Epithelial cell of esophagus (primary cell): ENCODE measurements at regions not wholly inside any gene's neighbourhood (a gene's known extent, or its start where the extent isn't known, plus 50 kb on each side); places are given as distances from the start of the nearest gene placed in this dataset.
"Not testable (repeated sequence)": the region's sequence is repeated elsewhere in the genome, so short reads cannot be mapped to it uniquely, and the experiment has no call there.

ENCODE experiments used
- DNase-seq: peaks from one replicate; pipeline ENCODE4 v3.0.0; 2010; ENCODE audit warnings: low read depth
- H3K4me3 ChIP-seq: 2 replicates; pipeline ENCODE4 v1.5.1; 2011; ENCODE audit warnings: mild to moderate bottlenecking, low read length, control low read depth
- TF ChIP-seq, protein P1 (sequence below): IDR thresholded peaks from 2 replicates; pipeline ENCODE4 v1.5.1; 2011; ENCODE audit warnings: low read depth, mild to moderate bottlenecking, low read length, control low read depth, inconsistent platforms; ENCODE audit not compliant: insufficient read depth; ENCODE audit errors: missing control alignments

DNA sequence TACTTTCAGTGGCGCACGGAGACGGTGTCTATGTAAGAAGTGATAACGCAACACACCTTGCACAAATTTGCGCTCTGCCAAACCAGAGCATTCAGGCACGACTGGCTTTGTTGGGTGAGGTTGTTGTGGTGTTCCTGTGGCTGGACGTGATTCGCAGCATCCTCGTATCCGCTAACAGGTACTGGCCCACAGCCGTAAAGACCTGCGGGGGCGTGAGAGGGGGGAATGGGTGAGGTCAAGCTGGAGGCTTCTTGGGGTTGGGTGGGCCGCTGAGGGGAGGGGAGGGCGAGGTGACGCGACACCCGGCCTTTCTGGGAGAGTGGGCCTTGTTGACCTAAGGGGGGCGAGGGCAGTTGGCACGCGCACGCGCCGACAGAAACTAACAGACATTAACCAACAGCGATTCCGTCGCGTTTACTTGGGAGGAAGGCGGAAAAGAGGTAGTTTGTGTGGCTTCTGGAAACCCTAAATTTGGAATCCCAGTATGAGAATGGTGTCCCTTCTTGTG, 510.9 kb downstream of the KCNJ18 start:
- no peak overlapping the region for H3K4me3 ChIP-seq
- no peak for DNase-seq
- TF ChIP-seq, protein P1, sequence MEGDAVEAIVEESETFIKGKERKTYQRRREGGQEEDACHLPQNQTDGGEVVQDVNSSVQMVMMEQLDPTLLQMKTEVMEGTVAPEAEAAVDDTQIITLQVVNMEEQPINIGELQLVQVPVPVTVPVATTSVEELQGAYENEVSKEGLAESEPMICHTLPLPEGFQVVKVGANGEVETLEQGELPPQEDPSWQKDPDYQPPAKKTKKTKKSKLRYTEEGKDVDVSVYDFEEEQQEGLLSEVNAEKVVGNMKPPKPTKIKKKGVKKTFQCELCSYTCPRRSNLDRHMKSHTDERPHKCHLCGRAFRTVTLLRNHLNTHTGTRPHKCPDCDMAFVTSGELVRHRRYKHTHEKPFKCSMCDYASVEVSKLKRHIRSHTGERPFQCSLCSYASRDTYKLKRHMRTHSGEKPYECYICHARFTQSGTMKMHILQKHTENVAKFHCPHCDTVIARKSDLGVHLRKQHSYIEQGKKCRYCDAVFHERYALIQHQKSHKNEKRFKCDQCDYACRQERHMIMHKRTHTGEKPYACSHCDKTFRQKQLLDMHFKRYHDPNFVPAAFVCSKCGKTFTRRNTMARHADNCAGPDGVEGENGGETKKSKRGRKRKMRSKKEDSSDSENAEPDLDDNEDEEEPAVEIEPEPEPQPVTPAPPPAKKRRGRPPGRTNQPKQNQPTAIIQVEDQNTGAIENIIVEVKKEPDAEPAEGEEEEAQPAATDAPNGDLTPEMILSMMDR: no peak

DNA sequence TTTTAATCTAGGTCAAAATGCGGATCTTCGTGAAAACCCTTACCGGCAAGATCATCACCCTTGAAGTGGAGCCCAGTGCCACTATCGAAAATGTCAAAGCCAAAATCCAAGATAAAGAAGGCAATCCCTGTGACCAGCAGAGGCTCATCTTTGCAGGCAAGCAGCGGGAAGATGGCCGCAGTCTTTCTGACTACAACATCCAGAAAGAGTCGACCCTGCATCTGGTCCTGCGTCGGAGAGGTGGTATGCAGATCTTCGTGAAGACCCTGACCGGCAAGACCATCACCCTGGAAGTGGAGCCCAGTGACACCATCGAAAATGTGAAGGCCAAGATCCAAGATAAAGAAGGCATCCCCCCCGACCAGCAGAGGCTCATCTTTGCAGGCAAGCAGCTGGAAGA, 511.8 kb downstream of the KCNJ18 start:
- H3K4me3 ChIP-seq, DNase-seq: not testable (repeated sequence)

DNA sequence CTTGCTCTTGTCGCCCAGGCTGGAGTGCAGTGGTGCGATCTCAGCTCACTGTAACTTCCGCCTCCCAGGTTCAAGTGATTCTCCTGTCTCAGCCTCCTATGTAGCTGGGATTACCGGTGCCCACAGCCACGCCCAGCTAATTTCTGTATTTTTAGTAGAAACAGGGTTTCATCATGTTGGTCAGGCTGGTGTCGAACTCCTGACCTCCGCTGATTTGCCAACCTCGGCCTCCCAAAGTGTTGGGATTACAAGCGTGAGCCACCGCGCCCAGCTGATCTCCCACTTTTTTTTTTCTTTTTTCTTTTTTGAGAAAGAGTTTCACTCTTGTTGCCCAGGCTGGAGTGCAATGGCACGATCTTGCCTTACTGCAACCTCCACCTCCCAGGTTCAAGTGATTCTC, 517.9 kb downstream of the KCNJ18 start:
- H3K4me3 ChIP-seq, DNase-seq: not testable (repeated sequence)

DNA sequence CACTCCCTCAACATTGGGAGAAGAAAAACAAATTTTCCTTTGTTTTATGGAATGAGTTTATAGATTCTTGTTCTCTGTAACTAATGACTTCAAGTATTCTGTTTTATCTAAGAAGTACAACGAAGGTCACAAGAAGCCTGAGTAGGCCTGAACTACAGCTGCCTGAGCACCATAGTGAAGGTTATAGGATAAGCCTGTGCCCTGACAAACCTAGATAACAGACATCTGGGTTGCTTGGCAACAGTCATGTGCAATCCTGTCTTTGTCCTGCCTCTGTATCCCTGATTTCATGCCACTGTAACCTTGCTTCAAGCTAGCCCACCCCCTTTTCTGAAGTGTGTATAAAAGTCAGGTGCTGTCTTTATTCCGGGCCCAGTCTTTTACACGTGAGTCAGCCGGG, 520.8 kb downstream of the KCNJ18 start:
- DNase-seq, H3K4me3 ChIP-seq: not testable (repeated sequence)

DNA sequence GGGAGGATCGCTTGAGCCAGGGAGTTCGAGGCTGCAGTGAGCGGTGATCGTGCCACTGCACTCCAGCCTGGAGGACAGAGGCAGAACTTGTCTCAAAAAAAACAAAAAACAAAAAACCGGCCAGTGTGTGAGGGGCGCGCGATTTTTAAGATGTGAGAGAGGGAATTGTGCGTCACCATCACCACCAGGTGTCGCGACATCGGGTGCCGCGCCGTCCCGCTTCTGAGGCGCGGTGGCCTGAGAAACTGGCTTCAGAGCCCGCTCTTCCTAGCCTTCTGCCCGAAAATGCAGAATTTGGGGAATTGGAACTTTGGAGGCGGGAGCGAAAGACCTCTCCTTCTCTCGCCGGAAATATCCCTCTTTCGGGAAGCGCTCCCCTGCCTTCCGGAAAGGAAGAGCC, 524.8 kb downstream of the KCNJ18 start:
- TF ChIP-seq, protein P1: no peak
- no peak for DNase-seq
- H3K4me3 ChIP-seq: no peak overlapping the region

DNA sequence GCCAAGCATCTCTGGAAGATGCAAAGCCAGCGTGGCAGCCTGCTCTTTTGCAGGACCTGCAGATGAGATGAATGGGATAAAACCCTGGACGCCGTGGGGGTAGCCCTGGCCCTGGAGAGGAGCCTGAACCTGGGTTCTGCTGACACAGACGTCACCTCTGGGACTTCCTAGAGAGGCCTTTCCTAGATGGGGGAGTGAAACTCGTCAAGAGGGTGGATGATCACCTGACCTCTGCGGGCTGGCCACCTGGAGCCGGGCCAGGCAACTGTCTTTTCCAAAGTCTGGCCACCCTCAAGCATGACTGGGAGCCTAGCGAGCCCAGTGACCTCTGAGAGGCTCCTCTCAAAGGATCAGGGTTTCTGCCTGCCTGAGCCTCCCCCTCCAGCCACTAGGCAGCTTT, 529.0 kb downstream of the KCNJ18 start:
- TF ChIP-seq, protein P1: no peak
- no peak overlapping the region for H3K4me3 ChIP-seq
- no peak for DNase-seq

DNA sequence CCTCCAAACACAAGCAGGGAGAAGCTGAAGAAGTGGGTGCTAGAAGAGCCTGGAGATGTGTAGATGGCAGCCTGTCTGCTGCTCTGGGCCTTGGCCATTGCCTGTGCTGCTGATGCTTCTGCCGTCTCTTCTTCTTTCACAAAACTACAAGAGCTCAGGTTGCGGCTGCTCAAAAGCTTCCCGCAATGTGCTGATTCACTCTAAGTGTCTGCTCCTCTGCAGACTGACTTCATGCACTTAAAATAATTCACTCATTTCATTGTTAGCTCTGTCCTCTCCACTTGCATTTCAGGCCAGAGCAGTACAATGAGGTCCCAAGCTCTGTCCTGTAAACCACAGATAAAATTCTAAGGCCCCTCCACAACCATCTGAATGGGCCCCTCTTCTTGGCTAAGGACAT, 534.2 kb downstream of the KCNJ18 start:
- not testable (repeated sequence) for H3K4me3 ChIP-seq, DNase-seq

DNA sequence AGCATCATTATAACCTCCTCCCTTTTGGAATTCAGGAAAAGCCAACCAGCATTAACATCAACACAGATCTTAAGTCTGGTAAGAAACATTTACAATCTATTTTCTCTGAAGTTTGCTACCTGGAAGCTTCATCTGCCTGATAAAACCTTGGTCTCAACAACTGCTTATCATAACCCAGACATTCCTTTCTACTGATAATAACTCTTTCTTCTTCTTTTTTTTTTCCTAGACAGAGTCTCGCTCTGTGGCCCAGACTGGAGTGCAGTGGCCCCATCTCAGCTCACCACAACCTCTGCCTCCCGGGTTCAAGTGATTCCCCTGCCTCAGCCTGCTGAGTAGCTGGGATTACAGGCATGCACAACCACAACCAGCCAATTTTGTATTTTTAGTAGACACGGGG, 534.6 kb downstream of the KCNJ18 start:
- DNase-seq, H3K4me3 ChIP-seq: not testable (repeated sequence)

DNA sequence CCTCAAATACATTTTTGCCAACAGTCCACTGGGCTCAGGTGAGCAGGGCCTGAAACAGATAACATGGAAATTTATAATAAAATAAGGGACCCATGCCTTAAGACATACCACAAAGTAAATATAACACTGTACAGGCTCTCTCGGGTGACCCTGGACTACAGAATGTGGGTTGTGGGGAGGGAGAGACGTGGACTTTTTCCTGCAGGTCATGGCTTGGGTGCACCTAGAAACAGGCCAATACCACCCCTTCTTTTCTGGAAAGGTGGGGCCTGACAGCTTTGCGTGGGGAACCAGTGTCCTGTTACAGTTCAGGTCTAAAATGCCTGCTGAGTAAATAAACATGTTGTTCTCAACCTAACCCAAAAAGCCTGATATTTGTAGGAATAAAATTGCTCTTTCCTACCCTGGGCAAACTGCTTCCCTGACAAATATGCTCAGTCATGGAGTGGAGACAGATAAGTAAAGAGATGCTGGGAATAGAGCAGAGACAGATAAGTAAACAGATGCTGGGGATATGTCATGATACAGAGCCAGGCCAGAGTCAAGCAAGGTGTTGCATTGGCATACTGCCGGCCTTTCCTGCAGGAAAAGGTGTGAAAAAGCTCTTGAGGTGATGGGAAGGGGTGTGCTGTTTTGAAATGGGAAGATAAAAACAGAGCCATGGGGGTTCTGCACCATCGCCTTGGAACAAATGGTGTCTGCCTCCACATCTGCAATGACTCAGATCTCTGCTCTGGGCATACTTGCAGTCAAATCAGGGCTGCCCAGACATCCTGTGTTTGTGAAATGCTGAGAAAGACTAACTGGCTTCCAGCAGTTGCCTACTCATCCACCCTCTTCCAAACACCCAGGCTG, 535.6 kb downstream of the KCNJ18 start:
- H3K4me3 ChIP-seq, DNase-seq: not testable (repeated sequence)

DNA sequence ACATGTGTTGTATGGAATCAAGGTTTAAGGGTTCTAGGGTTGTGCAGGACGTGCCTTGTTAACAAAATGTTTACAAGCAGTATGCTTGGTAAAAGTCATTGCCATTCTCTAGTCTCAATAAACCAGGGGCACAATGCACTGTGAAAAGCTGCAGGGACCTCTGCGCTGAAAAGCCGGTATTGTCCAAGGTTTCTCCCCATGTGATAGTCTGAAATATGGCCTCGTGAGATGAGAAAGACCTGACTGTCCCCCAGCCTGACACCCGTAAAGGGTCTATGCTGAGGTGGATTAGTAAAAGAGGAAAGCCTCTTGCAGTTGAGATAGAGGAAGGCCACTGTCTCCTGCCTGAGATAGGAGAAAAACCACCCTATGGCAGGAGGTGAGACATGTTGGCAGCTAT, 537.5 kb downstream of the KCNJ18 start:
- not testable (repeated sequence) for DNase-seq, H3K4me3 ChIP-seq

DNA sequence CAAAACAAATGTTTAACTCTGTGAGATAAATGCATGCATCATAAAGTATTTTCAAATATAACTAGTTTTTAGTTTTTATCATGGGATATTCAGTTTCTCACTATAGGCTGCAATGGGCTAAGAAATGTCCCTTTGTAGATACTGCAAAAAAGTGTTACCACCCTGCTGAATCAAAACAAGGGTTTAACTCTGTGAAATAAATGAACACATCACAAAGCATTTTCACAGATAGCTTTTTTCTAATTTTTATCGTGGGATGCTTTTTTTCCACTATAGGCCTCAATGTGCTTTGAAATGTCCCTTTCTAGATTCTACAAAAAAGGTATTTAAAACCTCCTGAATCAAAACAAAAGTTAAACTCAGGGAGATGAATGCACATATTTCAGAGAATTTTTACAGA, 541.1 kb downstream of the KCNJ18 start:
- DNase-seq: no peak
- H3K4me3 ChIP-seq: no peak overlapping the region
- TF ChIP-seq, protein P1: no peak
